ENCODE measurements at regions not wholly inside any gene's neighbourhood (a gene's known extent, or its start where the extent isn't known, plus 50 kb on each side); places are given as distances from the start of the nearest gene placed in this dataset.

DNA sequence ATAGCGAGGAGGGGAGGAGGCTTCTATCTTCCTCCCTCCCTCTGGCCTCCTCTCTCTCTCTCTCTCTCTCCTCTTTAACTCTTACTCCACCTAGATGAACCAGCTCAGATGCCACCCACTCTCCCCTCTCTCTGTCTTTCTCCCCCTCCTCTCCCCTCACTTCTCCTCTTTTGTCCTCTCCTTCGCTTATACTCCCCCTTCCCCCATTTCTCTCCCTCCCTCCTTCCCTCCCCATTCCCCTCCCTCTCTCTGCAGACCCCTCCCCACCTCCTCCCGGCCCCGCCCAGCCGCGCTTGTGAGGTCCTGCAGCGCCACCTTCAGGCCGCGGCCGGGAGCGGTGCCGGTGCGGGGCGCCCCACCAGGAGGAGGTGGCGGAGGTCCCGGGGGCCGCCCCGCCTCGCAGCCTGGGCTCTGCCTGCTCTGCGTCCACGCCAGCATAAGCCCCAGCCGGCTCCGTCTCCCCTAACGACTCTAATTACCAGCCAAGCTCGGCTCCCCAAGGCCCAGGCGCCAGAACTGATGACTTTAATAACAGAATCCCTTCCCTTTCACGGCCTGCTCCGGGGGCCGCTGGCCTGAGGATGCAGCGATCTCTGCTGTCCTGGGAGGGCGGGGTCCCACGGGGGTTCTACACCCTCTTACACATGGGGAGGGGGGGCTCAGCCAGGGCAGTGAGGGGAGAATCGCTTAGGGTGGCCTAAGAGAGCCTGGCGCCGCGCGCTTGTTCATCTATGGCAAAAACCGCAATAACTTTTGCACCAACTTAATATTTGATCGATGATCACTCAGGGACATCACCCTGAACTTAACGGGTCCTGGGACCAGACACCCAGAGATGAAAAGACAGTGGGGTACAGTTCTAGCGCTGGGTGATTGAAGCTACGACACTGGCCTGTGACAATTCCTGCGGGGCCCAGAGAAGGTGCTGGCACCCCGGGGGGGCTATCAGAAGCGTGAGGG, 637.3 kb downstream of the MATN1 start:
- TF ChIP-seq EZH2phosphoT487 (IDR thresholded peaks at IDR 0.05; ENCODE audit: borderline replicate concordance, low read length), result no peak
- TF ChIP-seq, protein P1, sequence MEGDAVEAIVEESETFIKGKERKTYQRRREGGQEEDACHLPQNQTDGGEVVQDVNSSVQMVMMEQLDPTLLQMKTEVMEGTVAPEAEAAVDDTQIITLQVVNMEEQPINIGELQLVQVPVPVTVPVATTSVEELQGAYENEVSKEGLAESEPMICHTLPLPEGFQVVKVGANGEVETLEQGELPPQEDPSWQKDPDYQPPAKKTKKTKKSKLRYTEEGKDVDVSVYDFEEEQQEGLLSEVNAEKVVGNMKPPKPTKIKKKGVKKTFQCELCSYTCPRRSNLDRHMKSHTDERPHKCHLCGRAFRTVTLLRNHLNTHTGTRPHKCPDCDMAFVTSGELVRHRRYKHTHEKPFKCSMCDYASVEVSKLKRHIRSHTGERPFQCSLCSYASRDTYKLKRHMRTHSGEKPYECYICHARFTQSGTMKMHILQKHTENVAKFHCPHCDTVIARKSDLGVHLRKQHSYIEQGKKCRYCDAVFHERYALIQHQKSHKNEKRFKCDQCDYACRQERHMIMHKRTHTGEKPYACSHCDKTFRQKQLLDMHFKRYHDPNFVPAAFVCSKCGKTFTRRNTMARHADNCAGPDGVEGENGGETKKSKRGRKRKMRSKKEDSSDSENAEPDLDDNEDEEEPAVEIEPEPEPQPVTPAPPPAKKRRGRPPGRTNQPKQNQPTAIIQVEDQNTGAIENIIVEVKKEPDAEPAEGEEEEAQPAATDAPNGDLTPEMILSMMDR (IDR thresholded peaks at IDR 0.05; ENCODE audit: low read depth, low read length, poor library complexity, severe bottlenecking), result peak; percentile 85
